NCI-H128 (cell line): ENCODE measurements at regions not wholly inside any gene's neighbourhood (a gene's known extent, or its start where the extent isn't known, plus 50 kb on each side); places are given as distances from the start of the nearest gene placed in this dataset.

Experiments
- DNase-seq: peaks from one replicate; lab custom pipeline; 2025; ENCODE audit not compliant: unreplicated experiment; lab: John Stamatoyannopoulos, UW

DNA sequence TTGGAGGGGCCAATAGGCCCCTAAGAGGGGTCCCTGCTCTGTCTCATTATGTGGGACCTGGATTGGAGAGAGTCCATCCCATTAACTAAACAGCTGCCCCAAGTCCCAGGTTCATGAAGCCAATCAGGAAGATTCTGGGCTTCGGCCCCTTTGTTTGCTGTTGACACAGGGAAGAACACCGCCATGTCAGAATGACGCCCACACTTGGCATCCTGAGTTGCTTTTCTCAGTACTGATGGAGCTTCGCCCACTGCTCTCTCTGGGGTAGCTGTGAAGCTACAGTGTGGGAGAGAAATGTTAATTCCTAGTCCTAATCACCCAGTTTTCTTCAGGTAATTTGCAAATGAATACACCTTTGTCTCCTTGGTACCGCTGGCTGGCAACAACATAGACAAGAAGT, 264.7 kb downstream of the GLRX3 start:
- no peak for DNase-seq

DNA sequence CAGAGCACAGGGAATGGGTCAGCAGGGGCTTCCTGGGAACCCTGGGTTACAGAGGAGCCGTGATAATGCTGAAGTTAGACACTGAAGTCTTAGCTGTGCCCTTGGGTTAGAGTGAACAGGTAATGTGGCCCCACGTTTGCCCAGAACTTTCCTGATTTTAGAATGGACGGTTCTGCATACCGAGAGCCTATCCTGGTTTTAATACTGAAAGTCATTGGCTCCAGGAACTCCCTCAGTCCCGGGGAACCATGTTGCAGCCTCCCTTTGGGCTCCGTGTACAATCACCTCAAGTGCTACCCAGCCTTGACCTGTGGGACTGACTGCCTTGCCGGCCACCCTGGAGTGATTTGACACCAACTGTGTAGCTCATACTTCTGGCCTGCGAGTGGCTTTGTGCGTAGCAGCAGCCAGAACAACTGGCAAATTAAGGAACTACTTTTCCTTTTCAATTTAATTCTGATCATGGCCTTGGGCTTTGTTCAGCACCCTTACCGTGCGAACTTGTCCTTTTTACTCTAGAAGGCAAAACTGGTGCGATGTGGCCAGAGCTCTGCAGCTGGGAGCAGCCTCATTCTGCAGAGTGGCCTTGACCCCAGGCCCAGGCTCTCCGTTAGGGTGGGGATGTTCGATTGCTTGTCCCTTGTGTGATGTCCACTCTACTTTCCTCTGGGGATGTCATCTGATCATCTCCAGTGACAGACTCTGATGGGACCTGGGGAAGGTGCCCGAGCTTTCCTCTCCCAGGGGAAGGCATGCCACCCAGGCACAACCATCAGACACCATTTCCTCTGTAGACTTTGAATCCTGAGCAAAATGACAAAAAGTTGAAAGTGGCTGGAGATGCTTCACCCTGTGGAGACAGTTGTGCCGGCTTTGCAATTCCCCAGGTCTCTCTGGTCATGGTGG, 265.9 kb downstream of the GLRX3 start:
- DNase-seq, result no peak

DNA sequence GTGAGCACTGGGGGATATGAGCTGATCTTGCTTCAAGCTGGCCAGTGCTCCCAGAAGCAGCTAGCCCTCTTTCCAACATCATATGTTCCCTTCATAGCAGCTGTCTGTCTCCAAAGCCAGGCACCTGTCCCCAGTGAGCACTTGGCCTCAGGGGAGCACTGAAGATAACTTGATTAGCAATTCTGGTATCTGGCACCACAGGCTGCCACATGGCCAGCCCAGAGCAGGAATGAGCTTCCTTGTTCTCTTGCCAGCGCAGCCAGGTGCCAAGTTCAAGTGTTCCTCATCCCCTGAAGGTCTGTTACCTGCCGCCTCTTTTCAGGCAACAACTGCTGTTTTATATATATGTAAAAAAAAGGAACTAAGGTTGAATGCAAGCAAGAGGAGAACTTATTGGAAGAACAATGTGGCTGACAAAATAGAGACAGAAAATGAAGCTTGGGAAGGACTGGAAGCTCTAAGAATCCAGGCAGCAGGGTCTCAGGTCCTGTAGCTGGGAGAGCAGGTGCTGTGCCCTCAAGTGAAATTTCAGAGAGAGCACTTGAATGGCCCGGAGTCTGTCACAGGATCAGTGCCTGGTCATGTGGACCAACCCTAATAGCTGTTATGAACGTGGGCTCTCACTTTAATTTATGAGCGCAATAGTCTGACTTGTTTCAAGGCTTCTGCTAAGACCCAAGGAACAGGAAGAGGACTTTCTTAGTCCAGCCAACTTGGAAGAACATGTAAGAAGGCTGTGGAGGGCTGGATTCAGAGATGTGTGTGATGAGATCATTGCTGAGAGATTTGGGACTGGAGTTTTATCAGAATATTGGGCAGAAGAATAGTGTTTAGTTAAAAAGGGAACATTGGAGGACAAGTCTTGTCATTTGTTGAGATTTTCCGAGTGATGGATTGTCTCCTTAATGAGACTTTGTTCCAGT, 267.2 kb downstream of the GLRX3 start:
- no peak for DNase-seq

- no peak for DNase-seq
These were observed 268.4 kb downstream of the GLRX3 start for GRCh38 chr10:130404476-130405055.

GRCh38 chr10:130407052-130407451, 270.9 kb downstream of the GLRX3 start:
- no peak for DNase-seq

DNA sequence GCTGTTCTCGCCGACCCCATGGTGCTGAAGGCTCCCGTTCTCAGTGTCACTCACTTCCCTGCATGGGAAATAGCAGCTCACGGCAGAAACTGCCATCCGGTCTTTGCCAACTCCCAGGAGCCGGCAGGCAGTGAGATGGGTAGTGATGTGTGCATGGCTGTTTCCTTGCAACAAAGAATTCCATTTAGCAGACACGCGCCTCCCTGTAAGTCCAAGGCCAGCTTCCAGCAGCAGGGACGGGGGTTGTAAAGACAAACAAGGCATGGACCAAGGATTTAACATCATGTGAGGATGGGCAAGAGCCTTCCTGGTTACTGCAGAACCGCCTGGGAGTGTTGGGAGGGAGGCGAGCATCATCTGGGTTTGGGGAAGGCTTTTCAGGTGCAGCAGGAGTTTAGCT, 273.1 kb downstream of the GLRX3 start:
- no peak for DNase-seq

DNA sequence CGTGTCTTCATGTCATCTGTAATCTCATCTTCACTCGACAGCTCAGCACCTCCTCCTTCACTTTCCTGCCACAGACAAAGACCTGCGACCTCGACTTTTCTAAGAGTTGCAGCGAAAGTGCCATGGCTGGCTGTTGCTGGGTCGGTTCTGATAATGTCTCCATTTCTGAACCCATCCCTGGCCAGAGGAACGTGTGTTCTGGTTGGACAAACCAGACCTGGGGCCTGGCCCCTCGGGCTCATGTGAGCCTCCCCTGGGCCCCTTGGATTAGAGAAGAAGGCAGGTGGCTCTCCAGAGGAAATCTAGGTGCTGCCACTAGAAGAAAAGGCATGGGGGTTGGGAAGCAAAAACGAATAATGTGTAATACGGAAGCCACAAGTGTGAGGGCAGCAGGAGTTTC, 273.7 kb downstream of the GLRX3 start:
- DNase-seq, result no peak

- peak; percentile 1 for DNase-seq
These were observed 275.4 kb downstream of the GLRX3 start for GRCh38 chr10:130411496-130412085.

GRCh38 chr10:130412317-130412716, 276.1 kb downstream of the GLRX3 start:
- DNase-seq, result no peak

DNA sequence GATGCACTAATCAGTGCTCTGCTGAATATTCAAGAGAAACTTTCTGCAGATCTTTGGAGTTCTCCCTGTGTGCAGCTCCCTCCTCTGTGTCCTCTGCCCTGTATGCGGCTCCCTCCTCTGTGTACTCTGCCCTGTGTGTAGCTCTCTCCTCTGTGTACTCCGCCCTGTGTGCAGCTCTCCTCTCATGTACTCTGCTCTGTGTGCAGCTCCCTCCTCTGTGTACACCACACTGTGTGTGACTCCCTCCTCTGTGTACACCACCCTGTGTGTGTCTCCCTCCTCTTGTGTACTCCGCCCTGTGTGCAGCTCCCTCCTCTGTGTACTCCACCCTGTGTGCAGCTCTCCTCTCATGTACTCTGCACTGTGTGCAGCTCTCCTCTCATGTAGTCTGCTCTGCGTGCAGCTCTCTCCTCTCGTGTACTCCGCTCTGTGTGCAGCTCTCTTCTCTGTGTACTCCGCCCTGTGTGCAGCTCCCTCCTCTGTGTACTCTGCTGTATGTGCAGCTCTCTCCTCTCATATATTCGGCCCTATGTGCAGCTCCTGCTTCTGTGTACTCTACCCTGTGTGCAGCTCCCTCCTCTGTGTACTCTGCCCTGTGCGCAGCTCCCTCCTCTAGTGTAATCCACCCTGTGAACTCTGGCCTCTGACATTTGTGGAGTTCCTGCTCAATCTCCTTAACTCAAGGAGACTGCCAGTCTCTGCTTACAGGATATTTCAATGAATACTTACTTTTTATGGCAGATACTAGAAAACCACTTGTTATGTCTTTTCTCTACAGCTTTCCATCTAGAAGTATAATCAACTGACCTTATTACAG, 280.4 kb downstream of the GLRX3 start:
- no peak for DNase-seq

- no peak for DNase-seq
These were observed 282.5 kb downstream of the GLRX3 start for GRCh38 chr10:130418731-130419130.

DNA sequence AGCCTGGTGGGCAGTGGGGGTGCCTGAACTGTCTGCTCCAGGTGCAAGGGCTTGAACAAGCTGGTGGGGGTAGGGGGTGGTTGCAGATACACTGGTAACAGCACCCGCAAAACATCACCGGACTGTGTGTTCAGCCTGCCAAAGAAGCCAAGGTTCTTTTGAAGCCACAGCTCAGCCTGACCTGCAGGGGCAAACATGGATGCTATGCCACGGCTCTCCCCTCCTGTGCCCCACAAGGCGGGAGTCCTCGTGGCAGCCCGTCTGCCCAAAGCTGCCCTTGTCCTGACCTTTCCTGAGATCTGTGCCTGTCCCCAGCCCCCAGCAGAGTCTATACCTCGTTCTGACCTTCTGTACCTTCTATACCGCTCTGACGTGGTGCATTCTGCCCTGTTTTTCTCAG, 285.7 kb downstream of the GLRX3 start:
- no peak for DNase-seq

DNA sequence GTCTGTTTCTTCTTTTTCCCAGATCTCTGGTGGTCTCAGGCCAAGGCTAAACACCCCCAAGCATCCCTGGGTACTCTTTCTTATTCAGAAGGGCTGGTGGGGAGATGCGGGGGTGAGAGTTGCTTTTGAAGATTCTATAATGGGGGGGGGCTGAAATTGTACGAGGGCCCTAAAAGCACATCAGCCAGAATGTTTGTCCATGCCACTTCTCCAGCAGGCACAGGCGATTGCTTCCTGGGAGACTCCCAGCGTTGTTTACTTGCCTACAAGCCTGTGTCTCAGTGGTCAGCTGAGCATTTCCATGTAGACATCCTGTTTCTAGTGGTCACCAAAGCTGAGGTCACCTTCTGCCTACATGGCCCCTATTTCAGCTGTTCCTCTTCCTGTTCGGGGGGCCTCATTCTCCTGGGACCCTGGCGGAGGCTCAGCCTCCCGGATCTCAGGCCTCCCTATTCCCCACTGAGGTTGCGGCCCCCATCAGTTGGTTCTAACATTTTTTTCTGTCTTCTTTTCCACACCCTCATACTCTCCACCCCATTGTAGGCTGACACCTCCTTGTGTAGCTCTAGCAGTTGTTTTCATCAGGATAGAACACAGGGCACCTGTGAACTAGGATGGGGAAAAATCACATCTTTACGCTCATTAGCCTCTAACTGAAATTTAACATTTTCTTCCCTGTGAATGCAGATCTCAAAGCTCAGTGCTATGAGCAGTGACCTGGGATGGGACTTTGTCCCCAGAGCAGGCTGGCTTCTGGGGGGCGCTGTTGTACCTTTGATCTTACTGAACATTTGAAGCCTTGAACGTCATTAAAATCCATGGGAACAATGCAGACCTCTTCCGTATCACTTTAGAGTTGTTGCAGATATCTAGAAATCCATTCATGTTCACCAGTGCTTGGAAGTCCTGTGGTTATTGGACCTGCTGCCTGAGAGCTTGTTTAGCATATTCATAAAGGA, 286.5 kb downstream of the GLRX3 start:
- DNase-seq, result no peak

- no peak for DNase-seq
These were observed 287.5 kb downstream of the GLRX3 start for GRCh38 chr10:130423455-130424305.

- no peak for DNase-seq
These were observed 288.2 kb downstream of the GLRX3 start for GRCh38 chr10:130424418-130424817.

- DNase-seq, result no peak
These were observed 289.0 kb downstream of the GLRX3 start for GRCh38 chr10:130425169-130425568.

GRCh38 chr10:130425881-130426435, 289.8 kb downstream of the GLRX3 start:
- no peak for DNase-seq

DNA sequence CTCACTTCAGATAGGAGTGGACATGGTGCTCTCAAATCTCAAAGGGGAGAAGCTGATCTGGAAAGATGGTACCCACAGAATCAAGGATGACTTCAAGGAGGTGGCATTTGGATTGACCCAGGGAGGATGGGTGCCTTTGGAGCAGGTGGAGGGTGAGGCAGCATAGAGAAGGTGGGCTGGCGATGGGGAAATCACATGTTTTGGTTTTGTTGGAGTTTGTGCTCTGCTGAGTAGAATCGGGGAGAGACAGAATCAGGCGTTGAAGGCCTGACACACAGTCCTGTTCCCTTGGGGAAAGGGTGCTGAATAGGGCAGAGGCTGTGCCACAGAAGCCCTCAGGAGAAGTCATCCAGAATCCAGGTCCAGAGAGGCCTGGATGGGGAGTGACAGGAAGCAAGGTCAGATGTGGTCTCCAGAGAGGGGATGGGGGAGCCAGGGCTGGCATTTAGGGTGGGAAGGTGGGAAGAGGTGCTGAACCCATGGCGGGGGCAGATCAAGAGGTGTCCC, 291.1 kb downstream of the GLRX3 start:
- no peak for DNase-seq
